ENCODE measurements at regions not wholly inside any gene's neighbourhood (a gene's known extent, or its start where the extent isn't known, plus 50 kb on each side); places are given as distances from the start of the nearest gene placed in this dataset.

- CTCF ChIA-PET, result no interaction called here
- TF ChIP-seq, protein P1, sequence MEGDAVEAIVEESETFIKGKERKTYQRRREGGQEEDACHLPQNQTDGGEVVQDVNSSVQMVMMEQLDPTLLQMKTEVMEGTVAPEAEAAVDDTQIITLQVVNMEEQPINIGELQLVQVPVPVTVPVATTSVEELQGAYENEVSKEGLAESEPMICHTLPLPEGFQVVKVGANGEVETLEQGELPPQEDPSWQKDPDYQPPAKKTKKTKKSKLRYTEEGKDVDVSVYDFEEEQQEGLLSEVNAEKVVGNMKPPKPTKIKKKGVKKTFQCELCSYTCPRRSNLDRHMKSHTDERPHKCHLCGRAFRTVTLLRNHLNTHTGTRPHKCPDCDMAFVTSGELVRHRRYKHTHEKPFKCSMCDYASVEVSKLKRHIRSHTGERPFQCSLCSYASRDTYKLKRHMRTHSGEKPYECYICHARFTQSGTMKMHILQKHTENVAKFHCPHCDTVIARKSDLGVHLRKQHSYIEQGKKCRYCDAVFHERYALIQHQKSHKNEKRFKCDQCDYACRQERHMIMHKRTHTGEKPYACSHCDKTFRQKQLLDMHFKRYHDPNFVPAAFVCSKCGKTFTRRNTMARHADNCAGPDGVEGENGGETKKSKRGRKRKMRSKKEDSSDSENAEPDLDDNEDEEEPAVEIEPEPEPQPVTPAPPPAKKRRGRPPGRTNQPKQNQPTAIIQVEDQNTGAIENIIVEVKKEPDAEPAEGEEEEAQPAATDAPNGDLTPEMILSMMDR (IDR thresholded peaks at IDR 0.05; ENCODE audit: unreplicated experiment), result no peak
- no peak for DNase-seq
- H3K27me3 Mint-ChIP-seq (ENCODE audit: unreplicated experiment), result no peaks in the 10 kb centered on the region
- H3K36me3 Mint-ChIP-seq (ENCODE audit: insufficient read depth, unreplicated experiment), result no peaks in the 10 kb centered on the region
- no TSS peak for BruUV-seq (replicated peaks)
- no peak overlapping the region for H3K27ac Mint-ChIP-seq (ENCODE audit: unreplicated experiment)
- H3K4me1 Mint-ChIP-seq (ENCODE audit: low read depth, unreplicated experiment), result no peaks in the 10 kb centered on the region
- no peak overlapping the region for H3K4me3 Mint-ChIP-seq (ENCODE audit: low read depth, unreplicated experiment)
- intact Hi-C loops (cut with micrococcal nuclease; ENCODE audit: unreplicated experiment), result no loop called here
- peaks cover 13% of the 10 kb centered on the region for H3K9me3 Mint-ChIP-seq (ENCODE audit: low read depth, unreplicated experiment)
These were observed 764.3 kb downstream of the SLC6A15 start for GRCh38 chr12:84148335-84148734.

- H3K4me1 Mint-ChIP-seq (ENCODE audit: low read depth, unreplicated experiment), result no peaks in the 10 kb centered on the region
- H3K4me3 Mint-ChIP-seq (ENCODE audit: low read depth, unreplicated experiment), result no peak overlapping the region
- intact Hi-C loops (cut with micrococcal nuclease; ENCODE audit: unreplicated experiment), result no loop called here
- TF ChIP-seq, protein P1 (IDR thresholded peaks at IDR 0.05; ENCODE audit: unreplicated experiment), result no peak
- no peak for DNase-seq
- H3K27ac Mint-ChIP-seq (ENCODE audit: unreplicated experiment), result no peak overlapping the region
- H3K27me3 Mint-ChIP-seq (ENCODE audit: unreplicated experiment), result no peaks in the 10 kb centered on the region
- CTCF ChIA-PET, result no interaction called here
- H3K36me3 Mint-ChIP-seq (ENCODE audit: insufficient read depth, unreplicated experiment), result no peaks in the 10 kb centered on the region
- no TSS peak for BruUV-seq (replicated peaks)
- peaks cover 2% of the 10 kb centered on the region for H3K9me3 Mint-ChIP-seq (ENCODE audit: low read depth, unreplicated experiment)
These were observed 775.7 kb downstream of the SLC6A15 start for GRCh38 chr12:84136862-84137367.

DNA sequence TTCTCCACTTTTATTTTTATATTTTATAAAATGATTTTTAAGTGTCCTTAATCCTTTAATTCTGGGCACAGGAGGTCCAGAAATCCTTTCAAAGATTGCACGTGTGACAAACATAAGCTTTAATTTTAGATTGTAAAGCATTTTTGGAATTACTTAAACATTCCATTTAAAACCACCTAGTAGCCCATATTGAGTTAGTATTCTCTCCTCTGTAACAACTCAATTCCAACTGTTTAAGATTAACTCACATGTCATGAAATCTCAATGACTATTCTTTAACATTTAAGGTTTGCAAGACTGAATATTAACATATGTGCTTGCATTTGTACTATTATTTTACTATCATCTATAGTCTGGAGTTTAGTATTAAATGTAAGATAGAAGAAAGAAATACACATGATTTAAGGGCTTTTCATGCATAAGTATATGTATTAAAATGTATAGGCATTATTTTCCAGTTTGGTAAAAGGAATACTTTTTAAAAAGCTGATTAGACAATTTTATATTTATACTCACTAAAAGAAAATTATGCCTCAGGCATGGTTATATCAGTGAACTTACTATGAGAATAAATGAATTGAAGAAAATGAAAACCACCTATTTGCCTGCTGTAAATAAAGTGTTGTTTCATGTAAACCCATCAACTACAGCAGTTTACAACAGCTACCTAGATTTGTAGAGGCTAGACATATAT lies 776.9 kb downstream of the SLC6A15 start:
- TF ChIP-seq, protein P1 (IDR thresholded peaks at IDR 0.05; ENCODE audit: unreplicated experiment), result no peak
- H3K36me3 Mint-ChIP-seq (ENCODE audit: insufficient read depth, unreplicated experiment), result no peaks in the 10 kb centered on the region
- no peak overlapping the region for H3K27ac Mint-ChIP-seq (ENCODE audit: unreplicated experiment)
- H3K27me3 Mint-ChIP-seq (ENCODE audit: unreplicated experiment), result no peaks in the 10 kb centered on the region
- no peaks in the 10 kb centered on the region for H3K4me1 Mint-ChIP-seq (ENCODE audit: low read depth, unreplicated experiment)
- intact Hi-C loops (cut with micrococcal nuclease; ENCODE audit: unreplicated experiment), result no loop called here
- H3K4me3 Mint-ChIP-seq (ENCODE audit: low read depth, unreplicated experiment), result no peak overlapping the region
- no TSS peak for BruUV-seq (replicated peaks)
- CTCF ChIA-PET, result no interaction called here
- H3K9me3 Mint-ChIP-seq (ENCODE audit: low read depth, unreplicated experiment), result peaks cover 2% of the 10 kb centered on the region
- no peak for DNase-seq

DNA sequence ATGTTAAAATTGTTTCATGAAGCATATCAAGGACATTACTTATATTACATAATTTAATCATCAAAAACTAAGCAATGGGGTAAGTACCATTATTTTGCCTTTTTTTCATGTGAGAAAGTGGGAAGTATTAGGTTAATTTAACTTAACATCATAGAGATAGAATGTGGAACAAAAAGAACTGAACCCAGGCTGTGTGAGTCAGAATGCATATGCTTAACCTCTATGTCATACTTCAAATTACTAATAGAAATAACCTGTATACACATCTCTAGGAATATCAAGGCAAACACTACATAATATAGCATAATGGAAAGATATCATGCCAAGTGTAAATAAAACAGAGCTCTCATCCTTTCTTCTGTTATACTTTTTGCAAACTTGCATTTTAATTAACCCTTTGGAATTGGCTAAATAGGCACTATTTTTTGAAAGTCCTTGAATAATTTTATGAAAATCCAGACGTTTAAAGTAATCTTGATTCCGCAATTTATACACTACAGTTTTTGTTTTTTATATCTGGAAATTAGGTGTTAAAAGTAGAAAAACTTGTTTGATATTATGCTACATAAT lies 777.7 kb downstream of the SLC6A15 start:
- Mint-ChIP-seq H3K4me1 (ENCODE audit: low read depth, unreplicated experiment) (no peaks in the 10 kb centered on the region), H3K9me3 (ENCODE audit: low read depth, unreplicated experiment) (no peaks in the 10 kb centered on the region), H3K4me3 (ENCODE audit: low read depth, unreplicated experiment) (no peak overlapping the region), H3K27ac (ENCODE audit: unreplicated experiment) (no peak overlapping the region), H3K36me3 (ENCODE audit: insufficient read depth, unreplicated experiment) (no peaks in the 10 kb centered on the region), H3K27me3 (ENCODE audit: unreplicated experiment) (no peaks in the 10 kb centered on the region)
- TF ChIP-seq, protein P1 (IDR thresholded peaks at IDR 0.05; ENCODE audit: unreplicated experiment), result no peak
- CTCF ChIA-PET, result interaction anchor here (0.5 kb wide), 1 partner anchor 10 kb away, joined by 3 read pairs; no protein-coding TSS in a partner anchor
- no peak for DNase-seq
- no TSS peak for BruUV-seq (replicated peaks)
- intact Hi-C loops (cut with micrococcal nuclease; ENCODE audit: unreplicated experiment), result no loop called here
